NCI-H2196 (cell line): ENCODE measurements at regions not wholly inside any gene's neighbourhood (a gene's known extent, or its start where the extent isn't known, plus 50 kb on each side); places are given as distances from the start of the nearest gene placed in this dataset.
A peak's percentile ranks its signal among the peaks of the same experiment; 100 is the strongest.

Experiments used
- DNase-seq: peaks from one replicate; lab custom pipeline; 2025; ENCODE audit not compliant: unreplicated experiment; lab: John Stamatoyannopoulos, UW

DNA sequence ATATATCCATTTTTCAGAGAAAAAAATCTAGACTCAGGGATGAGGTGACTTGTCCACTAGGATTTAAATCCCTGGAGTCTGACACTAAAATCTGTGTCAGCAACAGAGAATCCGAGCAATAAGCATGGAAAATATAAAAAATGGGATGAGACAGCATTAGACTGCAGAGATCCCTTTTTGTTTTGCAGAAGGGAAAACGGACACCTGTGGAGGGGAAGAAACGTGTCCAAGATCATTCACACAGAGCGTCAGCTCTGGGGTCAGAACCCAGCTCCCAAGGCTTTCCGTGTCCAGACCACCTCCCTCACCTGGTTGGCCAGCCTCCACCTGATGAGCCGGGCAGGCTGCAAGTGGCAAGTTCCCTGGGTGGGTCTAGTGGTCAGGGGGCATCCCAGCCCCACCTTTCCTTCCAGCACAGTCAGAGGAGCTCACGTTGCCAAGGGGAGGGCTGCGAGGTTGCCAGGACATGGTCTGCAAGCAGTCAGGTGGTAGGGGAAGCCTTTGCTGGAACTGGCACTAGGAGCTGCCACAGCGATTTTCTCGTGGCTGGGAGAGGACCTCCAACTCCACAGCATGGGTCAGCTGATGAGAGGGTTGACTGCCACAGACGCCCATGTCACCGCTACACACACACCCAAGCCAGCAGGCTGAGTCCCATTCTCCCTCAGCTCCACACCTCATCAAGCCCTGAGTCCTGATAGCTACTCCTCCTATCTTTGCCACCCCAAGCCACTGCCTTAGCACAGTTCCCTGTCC, 65.9 kb upstream of the CPLX2 start:
- DNase-seq: no peak

DNA sequence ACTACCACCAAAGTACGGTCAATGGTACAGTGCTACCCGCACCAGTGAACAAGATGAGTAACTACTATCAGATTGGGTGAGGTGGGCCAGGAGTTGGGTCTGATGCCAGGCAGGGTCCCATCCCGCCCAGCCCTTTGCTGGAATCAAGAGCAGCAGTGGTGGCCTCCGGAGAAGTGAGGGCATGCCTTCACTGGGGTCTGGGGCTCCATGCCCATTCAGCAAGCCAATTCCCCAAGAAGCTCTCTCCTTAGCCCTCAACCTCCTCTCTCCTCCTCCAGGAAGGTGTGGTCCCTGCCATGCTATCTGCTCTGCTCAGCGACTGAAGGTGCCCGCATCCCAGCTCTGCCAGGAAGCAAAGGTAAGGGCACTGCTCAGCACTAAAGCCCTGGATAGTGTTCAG, 62.7 kb upstream of the CPLX2 start:
- no peak for DNase-seq

GRCh38 chr5:175809531-175810121, 61.8 kb upstream of the CPLX2 start:
- DNase-seq: peak; percentile 17

DNA sequence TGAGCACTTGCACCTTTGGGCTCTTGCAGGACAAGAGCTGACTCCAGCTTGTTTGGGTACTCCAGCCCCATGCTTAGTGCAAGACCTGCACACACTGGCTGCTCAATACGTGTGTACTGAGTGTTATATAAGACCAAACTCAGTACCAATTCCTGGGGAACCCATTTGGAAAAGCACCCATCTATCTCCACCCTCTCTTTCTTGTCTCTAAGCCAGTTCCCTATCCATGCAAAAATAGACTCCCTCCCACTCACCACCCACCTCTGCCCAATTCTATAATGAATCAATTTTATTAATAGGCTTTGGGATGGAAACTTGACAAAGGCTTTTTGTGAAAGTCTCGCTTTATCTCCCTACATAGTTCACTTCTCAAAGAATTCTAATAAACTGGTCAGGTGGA, 60.9 kb upstream of the CPLX2 start:
- no peak for DNase-seq

GRCh38 chr5:175811589-175811988, 59.8 kb upstream of the CPLX2 start:
- no peak for DNase-seq

DNA sequence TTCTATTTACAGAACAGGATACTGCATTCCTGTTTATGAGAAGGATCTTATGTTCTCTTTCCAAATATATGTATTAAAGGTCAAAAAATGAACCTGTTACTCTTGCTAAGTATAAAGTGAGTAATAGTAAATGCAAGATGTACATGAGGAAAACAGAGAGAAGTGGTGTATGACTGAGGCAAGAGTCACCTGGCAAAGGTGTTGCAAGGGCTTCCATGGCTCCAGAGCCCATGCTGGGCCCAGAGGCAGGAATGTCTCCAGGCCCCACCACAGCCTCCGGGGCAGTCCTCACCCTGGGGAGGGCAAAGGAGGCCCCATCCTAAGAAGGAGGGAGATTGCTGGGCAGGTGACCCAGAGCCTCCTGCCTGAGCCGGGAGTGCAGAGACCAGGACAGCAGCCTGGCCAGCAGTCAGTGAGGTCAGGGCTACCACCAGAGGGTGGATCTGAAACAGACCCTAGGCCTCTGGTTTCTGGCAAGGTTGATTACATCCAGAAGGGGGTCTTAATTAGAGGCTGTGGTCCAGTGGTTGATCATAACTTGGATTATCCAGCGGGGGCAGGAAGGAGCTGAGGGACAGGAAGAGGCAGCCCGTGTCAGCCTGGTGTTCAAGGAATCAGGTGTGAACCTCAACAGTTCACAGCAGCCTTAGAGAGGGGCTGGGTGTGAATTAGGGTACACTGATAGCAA, 57.3 kb upstream of the CPLX2 start:
- no peak for DNase-seq

GRCh38 chr5:175814691-175815090, 56.7 kb upstream of the CPLX2 start:
- no peak for DNase-seq

DNA sequence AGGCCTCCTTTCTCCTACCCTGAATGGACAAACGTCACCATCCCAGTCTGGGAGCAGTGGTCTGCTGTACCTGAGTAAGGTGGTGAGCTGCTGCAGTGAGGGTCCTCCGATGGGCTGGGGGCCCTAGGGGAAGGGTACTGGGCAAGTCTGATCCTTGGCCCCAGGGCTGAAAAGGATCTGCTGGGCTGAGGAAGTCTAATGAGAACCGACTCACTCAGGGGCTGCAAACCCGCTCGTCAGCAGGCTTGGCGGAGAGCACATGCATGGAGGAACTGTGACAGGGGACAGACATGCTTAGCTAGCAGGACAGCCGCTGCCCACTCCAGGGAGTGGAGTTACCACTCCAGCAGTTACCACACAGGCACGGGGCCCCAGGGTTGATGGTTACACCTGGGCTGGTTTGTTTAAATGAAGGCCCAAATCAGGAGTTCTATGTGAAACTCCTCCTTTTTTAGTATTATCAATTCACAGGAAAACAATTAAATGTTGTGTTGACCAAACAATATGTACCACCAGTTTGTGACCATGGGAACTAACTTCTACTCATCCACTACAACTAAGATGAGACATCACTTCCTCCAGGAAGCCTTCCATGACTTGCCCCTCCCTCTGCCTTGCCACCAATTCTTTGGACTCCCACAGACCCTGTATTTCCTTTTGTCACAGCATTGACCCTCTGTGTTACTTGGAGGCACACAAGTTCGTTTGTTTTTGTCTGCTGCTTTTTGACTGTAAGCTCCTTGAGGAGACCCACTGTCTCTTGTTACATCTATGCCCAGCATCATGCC, 56.1 kb upstream of the CPLX2 start:
- no peak for DNase-seq

DNA sequence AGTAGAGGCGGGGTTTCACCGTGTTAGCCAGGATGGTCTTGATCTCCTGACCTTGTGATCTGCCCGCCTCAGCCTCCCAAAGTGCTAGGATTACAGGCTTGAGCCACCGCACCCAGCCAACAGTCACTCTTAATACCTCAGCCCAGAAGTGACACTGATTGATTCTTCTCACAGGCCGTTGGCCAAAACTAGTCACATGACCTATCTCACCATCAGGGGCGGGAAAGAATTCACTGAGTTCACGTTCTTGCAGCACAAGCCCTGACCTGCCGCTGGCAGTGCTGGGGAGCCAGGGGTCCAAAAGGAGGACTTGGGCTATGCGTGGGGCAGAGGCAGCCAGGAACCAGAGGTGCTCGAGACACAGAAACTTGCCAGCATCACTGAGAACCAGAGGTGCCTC, 55.0 kb upstream of the CPLX2 start:
- DNase-seq: no peak

DNA sequence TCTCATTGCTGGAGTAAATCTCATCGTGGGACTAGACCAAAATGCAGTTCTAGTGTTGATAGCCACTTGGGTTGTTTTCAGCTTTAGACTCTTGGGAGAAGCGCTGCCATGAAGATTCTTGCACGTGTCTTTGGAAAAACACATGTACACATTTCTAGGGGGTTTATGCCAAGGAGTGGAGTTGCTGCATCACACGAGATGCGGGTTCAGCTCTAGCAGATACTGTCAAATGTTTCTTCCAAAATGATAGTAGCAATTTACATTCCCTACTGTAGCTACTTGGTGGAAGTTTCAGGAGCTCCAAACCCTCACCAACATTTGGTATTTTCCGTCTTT, 52.3 kb upstream of the CPLX2 start:
- no peak for DNase-seq

DNA sequence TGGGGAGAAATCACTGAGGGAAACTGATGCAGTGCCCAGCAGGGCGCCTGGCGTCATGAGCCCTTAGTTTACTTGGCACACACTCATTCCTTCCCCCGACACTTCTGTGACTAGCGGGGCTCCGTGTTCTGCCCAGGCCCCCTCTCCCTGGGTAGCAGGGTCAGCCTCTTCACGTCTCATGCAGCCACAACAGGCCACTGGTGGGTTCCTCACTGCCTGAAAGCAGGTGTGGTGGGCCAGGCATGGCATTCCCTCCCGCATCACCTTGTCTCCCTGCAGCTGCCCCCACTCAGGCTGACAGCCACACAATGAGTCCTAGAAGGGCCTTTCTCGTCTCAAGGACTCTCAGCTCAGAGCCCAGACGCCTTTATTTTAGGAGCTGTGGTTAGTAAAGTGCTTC, 51.1 kb upstream of the CPLX2 start:
- no peak for DNase-seq
